PC-9 (cell line): ENCODE measurements at regions not wholly inside any gene's neighbourhood (a gene's known extent, or its start where the extent isn't known, plus 50 kb on each side); places are given as distances from the start of the nearest gene placed in this dataset.

Experiments used
- BruUV-seq: library from RNA; stranded (reverse); fragments of 400-500 nt; replicated peaks from 2 replicates; lab custom pipeline; 2021; lab: Mats Ljungman, UMichigan
- CTCF ChIA-PET: fragments of 300-600 bp; sonication (Branson Sonifier 250); formaldehyde crosslinking; loops from one replicate; lab custom pipeline; 2022; ENCODE audit warnings: antibody characterized with exemption; lab: Charles Lee
- POLR2A ChIA-PET: fragments of 300-600 bp; sonication (Branson Sonifier 250); formaldehyde crosslinking; loops from one replicate; lab custom pipeline; 2022; ENCODE audit warnings: antibody characterized with exemption; ENCODE audit not compliant: unreplicated experiment; lab: Charles Lee
- DNase-seq, 2 experiments: peaks; one replicate each; pipeline versions ENCODE4 v3.0.0 to v3.0.0-alpha.2; 2015 to 2022; ENCODE audit warnings: mixed read lengths in 1 of 2
- H2AFZ ChIP-seq: fragments of 200-600 bp; sonication (generic); 2 replicates; pipeline ENCODE4 v1.8.1; 2017; ENCODE audit warnings: antibody characterized with exemption
- H3F3A ChIP-seq: fragments of 200-600 bp; sonication (generic); 2 replicates; pipeline ENCODE4 v1.8.1; 2017; ENCODE audit warnings: antibody characterized with exemption, mild to moderate bottlenecking, low read depth; ENCODE audit not compliant: insufficient read depth
- H3K27ac ChIP-seq: fragments of 200-600 bp; sonication (generic); 2 replicates; pipeline ENCODE4 v1.6.1; 2016; ENCODE audit warnings: mixed run types
- H3K27me3 ChIP-seq: fragments of 200-600 bp; sonication (generic); 2 replicates; pipeline ENCODE4 v1.6.1; 2016; ENCODE audit warnings: low read depth, mixed run types; ENCODE audit not compliant: insufficient read depth
- H3K36me3 ChIP-seq: fragments of 200-600 bp; sonication (generic); 2 replicates; pipeline ENCODE4 v1.6.1; 2016; ENCODE audit warnings: low read depth, mixed run types
- H3K4me1 ChIP-seq: fragments of 200-600 bp; sonication (generic); replicated peaks from 2 replicates; pipeline ENCODE4 v1.6.1; 2016; ENCODE audit warnings: mixed run types; ENCODE audit not compliant: insufficient read depth
- H3K4me2 ChIP-seq: fragments of 200-600 bp; sonication (generic); 2 replicates; pipeline ENCODE4 v1.6.1; 2017; ENCODE audit warnings: mixed run types
- H3K4me3 ChIP-seq: fragments of 200-600 bp; sonication (generic); 2 replicates; pipeline ENCODE4 v1.6.1; 2016; ENCODE audit warnings: mixed run types
- H3K79me2 ChIP-seq: fragments of 200-600 bp; sonication (generic); 2 replicates; pipeline ENCODE4 v1.6.1; 2017; ENCODE audit warnings: low read depth, mixed run types
- H3K9me2 ChIP-seq: fragments of 200-600 bp; sonication (generic); 2 replicates; pipeline ENCODE4 v1.8.1; 2017; ENCODE audit warnings: mild to moderate bottlenecking; ENCODE audit not compliant: insufficient read depth
- H3K9me3 ChIP-seq: fragments of 200-600 bp; sonication (generic); 2 replicates; pipeline ENCODE4 v1.8.1; 2016; ENCODE audit warnings: low read depth; ENCODE audit not compliant: insufficient read depth
- H4K20me1 ChIP-seq: fragments of 200-600 bp; sonication (generic); 2 replicates; pipeline ENCODE4 v1.8.1; 2017; ENCODE audit not compliant: insufficient read depth
- EZH2 ChIP-seq: fragments of 200-600 bp; sonication (generic); IDR thresholded peaks from 2 replicates; pipeline ENCODE4 v1.8.0; 2017; ENCODE audit warnings: antibody characterized with exemption, low read depth
- intact Hi-C: fragments of 100-400 bp; cut with micrococcal nuclease; formaldehyde crosslinking; loops from one replicate; pipeline ENCODE4 v1.10.0; 2022; ENCODE audit not compliant: unreplicated experiment
- TF ChIP-seq, protein P1 (sequence below): fragments of 200-600 bp; sonication (generic); conservative IDR thresholded peaks from 2 replicates; pipeline ENCODE4 v1.6.1; 2017; ENCODE audit warnings: mixed run types, antibody characterized with exemption, mild to moderate bottlenecking, moderate library complexity

DNA sequence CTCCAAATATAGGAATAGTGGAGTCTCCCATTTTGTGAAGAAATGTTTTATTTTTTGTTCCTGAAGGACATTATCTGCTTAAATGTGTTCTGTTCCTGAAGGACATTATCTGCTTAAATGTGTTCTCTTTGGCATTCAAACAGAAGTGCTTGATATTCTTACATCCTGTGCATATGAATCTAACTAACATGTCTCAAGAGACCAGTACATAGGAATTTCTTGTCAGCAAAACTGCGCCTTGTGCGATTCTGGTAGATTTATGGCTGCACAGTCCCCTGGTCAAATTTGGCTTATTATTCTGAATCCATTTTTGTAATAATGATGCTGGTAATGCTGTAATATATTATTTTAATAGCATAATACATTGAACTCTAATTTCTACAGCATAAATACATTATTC is 722.4 kb downstream of the NOVA1 start:
- POLR2A ChIA-PET = no interaction called here
- intact Hi-C loops = no loop called here

DNA sequence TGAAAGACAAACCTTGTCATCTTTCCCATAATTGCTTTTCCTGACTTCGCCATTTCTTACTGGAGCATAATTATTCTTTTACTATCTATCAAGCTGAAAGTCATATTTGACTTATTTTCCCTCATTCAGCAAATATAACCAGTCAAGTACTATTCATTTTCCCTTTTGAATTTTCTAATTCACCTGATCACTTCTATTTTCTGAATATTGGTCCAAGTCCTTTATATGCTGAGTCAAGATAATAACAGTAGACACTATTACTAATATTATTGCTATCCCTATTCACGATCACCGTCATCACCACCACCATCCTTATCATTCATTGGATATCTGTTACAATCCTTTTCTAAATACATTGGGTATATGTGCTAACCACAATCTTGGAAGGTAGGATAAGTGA is 728.0 kb downstream of the NOVA1 start:
- Histone ChIP-seq H3K4me1 (no peaks in the 10 kb centered on the region), H3F3A (no peaks in the 10 kb centered on the region), H3K27me3 (no peaks in the 10 kb centered on the region), H3K9me2 (no peaks in the 10 kb centered on the region), H3K27ac (no peak overlapping the region), H3K36me3 (no peaks in the 10 kb centered on the region), H4K20me1 (no peaks in the 10 kb centered on the region), H2AFZ (no peak overlapping the region), H3K4me3 (no peak overlapping the region), H3K79me2 (no peaks in the 10 kb centered on the region), H3K4me2 (no peak overlapping the region), H3K9me3 (no peaks in the 10 kb centered on the region)
- POLR2A ChIA-PET = no interaction called here
- BruUV-seq = no TSS peak
- CTCF ChIA-PET = no interaction called here
- TF ChIP-seq EZH2 = no peak
- TF ChIP-seq, protein P1, sequence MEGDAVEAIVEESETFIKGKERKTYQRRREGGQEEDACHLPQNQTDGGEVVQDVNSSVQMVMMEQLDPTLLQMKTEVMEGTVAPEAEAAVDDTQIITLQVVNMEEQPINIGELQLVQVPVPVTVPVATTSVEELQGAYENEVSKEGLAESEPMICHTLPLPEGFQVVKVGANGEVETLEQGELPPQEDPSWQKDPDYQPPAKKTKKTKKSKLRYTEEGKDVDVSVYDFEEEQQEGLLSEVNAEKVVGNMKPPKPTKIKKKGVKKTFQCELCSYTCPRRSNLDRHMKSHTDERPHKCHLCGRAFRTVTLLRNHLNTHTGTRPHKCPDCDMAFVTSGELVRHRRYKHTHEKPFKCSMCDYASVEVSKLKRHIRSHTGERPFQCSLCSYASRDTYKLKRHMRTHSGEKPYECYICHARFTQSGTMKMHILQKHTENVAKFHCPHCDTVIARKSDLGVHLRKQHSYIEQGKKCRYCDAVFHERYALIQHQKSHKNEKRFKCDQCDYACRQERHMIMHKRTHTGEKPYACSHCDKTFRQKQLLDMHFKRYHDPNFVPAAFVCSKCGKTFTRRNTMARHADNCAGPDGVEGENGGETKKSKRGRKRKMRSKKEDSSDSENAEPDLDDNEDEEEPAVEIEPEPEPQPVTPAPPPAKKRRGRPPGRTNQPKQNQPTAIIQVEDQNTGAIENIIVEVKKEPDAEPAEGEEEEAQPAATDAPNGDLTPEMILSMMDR = no peak
- no peak for DNase-seq
- intact Hi-C loops = no loop called here

More for the DNA sequence above, 722.4 kb downstream of the NOVA1 start:
- H3K4me2 ChIP-seq = no peak overlapping the region
- no peaks in the 10 kb centered on the region for H3K4me1 ChIP-seq
- H3K9me3 ChIP-seq = no peaks in the 10 kb centered on the region
- H3K27me3 ChIP-seq = no peaks in the 10 kb centered on the region
- CTCF ChIA-PET = no interaction called here
- no peaks in the 10 kb centered on the region for H3K79me2 ChIP-seq
- H3K36me3 ChIP-seq = no peaks in the 10 kb centered on the region
- no peak overlapping the region for H3K27ac ChIP-seq
- H3K9me2 ChIP-seq = no peaks in the 10 kb centered on the region
- TF ChIP-seq, protein P1 = no peak
- TF ChIP-seq EZH2 = no peak
- H3K4me3 ChIP-seq = no peak overlapping the region
- H4K20me1 ChIP-seq = no peaks in the 10 kb centered on the region
- no peak overlapping the region for H2AFZ ChIP-seq
- H3F3A ChIP-seq = no peaks in the 10 kb centered on the region
- no peak for DNase-seq
- no TSS peak for BruUV-seq

DNA sequence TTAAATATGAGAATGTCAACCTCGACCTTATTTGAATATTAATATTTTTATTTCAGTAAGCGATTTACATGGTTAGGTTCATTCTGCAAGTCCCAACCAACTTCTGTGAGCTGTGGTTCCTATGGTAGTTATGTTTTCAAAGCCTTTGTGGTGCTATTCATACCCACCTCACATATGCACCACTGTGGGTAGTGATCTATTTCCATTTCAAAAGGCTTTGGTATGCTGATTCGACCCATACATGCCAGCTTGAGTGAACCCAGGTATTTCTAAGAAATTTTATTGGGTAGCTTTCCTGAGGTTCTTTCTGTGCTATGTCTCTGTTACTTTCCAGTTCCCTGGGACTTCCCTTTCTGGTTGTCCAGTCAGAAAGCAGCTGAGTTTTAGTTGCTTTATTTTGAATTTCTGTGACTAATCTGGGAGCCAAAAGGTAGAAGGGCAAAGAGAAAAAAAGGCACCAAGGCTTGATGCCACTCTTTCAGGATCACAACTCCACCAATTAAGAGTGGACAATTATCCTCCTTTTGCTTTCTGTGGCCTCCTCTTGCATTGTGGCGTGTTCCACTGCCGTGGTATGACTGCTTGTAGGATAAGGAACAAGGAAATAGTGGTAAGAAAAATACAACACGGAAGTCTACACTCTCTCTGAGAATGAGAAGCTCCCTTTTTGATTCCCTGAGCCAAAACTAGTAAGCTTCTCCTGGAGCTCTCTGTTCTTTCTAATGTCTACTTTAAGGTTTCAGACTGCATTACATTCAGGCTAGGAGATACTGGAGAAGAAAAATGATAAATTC is 729.1 kb downstream of the NOVA1 start:
- DNase-seq = no peak
- Histone ChIP-seq H3K9me3 (no peaks in the 10 kb centered on the region), H3K4me3 (no peak overlapping the region), H2AFZ (no peak overlapping the region), H3K79me2 (no peaks in the 10 kb centered on the region), H3F3A (no peaks in the 10 kb centered on the region), H3K36me3 (no peaks in the 10 kb centered on the region), H4K20me1 (no peaks in the 10 kb centered on the region), H3K9me2 (no peaks in the 10 kb centered on the region), H3K4me1 (no peaks in the 10 kb centered on the region), H3K27ac (no peak overlapping the region), H3K27me3 (no peaks in the 10 kb centered on the region), H3K4me2 (peak overlapping the region; percentile 36; the same call in 1 of the 2 replicates)
- intact Hi-C loops = no loop called here
- no peak for TF ChIP-seq EZH2
- TF ChIP-seq, protein P1 = no peak
- ChIA-PET CTCF (no interaction called here), POLR2A (no interaction called here)
- no TSS peak for BruUV-seq
